ENCODE measurements at regions not wholly inside any gene's neighbourhood (a gene's known extent, or its start where the extent isn't known, plus 50 kb on each side); places are given as distances from the start of the nearest gene placed in this dataset.
A peak's percentile ranks its signal among the peaks of the same experiment; 100 is the strongest.

DNA sequence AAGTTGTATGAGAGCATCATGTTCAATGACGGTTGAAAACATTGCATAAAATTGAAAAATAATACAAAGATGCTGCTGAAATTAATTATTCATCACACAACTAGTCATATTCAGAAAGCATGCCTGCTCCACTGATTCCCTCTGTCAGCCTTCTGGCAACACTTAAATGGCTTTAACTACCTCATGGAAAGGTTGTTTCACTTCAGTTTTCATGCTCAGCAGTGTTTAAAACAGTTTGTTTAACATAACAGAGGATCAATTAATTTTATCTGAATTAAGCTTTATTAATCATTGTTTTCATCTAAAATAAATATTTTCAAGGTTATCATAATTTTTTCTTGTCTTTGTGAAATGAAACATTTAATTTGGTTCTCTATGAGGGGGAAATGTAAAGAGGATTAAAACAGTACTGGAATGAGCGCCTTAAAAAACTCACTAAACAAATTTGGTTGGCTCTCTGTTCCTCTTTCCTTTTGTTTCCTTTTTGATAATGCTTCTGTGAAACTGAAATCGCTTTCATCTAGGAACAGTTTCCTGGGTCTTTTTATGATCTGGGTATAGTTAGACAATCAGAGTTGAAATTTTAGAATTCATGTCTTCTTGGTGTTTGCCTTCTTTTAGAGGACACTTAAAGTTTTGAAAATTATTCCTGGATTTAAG lies 427.4 kb downstream of the SH2D4B start (continued):
- TF ChIP-seq, protein P1, sequence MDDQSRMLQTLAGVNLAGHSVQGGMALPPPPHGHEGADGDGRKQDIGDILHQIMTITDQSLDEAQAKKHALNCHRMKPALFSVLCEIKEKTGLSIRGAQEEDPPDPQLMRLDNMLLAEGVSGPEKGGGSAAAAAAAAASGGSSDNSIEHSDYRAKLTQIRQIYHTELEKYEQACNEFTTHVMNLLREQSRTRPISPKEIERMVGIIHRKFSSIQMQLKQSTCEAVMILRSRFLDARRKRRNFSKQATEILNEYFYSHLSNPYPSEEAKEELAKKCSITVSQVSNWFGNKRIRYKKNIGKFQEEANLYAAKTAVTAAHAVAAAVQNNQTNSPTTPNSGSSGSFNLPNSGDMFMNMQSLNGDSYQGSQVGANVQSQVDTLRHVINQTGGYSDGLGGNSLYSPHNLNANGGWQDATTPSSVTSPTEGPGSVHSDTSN (IDR thresholded peaks at IDR 0.05; ENCODE audit: insufficient replicate concordance, low read depth, low read length) = no peak
- TF ChIP-seq SREBF2 (IDR thresholded peaks at IDR 0.05; ENCODE audit: low read length) (no peak), EED (IDR thresholded peaks at IDR 0.05; ENCODE audit: low read depth) (peak; percentile 75), YY1 (IDR thresholded peaks at IDR 0.05; ENCODE audit: low read depth, low read length) (no peak), CBFB (IDR thresholded peaks at IDR 0.05; ENCODE audit: low read depth) (no peak), NFIC (IDR thresholded peaks at IDR 0.05; ENCODE audit: low read depth, low read length) (peak; percentile 56; the same call in 1 of the 2 replicates), NBN (IDR thresholded peaks at IDR 0.05) (0 out of 2 replicates have a peak, but pooled peaks have one; percentile 18), EP300 (IDR thresholded peaks at IDR 0.05; ENCODE audit: borderline replicate concordance in 1 of 2, control insufficient read depth in 1 of 2, low read depth in 2 of 2, low read length in 2 of 2) (peak in 1 of 2 experiments; percentile 61; a peak in 1 of 4 replicates), IKZF1 (conservative IDR thresholded peaks at IDR 0.05) (peak; percentile 64; the same call in 1 of the 2 replicates), CHD2 (IDR thresholded peaks at IDR 0.05; ENCODE audit: borderline replicate concordance, low read depth, low read length) (no peak), RFX5 (IDR thresholded peaks at IDR 0.05; ENCODE audit: low read depth, low read length) (no peak), MXI1 (IDR thresholded peaks at IDR 0.05; ENCODE audit: low read depth, low read length) (no peak), MTA2 (IDR thresholded peaks at IDR 0.05; ENCODE audit: low read depth) (peak; percentile 71; the same call in 1 of the 2 replicates), DPF2 (IDR thresholded peaks at IDR 0.05) (peak; percentile 75), JUNB (IDR thresholded peaks at IDR 0.05) (peak; percentile 64), TCF3 (IDR thresholded peaks at IDR 0.05; ENCODE audit: borderline replicate concordance, insufficient read depth, low read depth, low read length) (no peak), SP1 (IDR thresholded peaks at IDR 0.05; ENCODE audit: low read depth, low read length) (no peak), SMAD5 (IDR thresholded peaks at IDR 0.05; ENCODE audit: low read depth) (no peak), CEBPB (IDR thresholded peaks at IDR 0.05; ENCODE audit: borderline replicate concordance in 1 of 2, low read depth in 2 of 2, low read length in 2 of 2) (no peak), CREM (IDR thresholded peaks at IDR 0.05; ENCODE audit: low read depth) (no peak), FOXK2 (IDR thresholded peaks at IDR 0.05) (no peak), SPI1 (IDR thresholded peaks at IDR 0.05; ENCODE audit: borderline replicate concordance, insufficient read depth, low read depth, low read length) (peak; percentile 76; the same call in 1 of the 2 replicates), MEF2B (IDR thresholded peaks at IDR 0.05; ENCODE audit: partially characterized antibody, poor library complexity, severe bottlenecking) (no peak), FOS (IDR thresholded peaks at IDR 0.05; ENCODE audit: borderline replicate concordance, extremely low read depth, insufficient read length) (no peak), BMI1 (IDR thresholded peaks at IDR 0.05; ENCODE audit: borderline replicate concordance) (no peak), HDAC6 (IDR thresholded peaks at IDR 0.05; ENCODE audit: unreplicated experiment) (no peak), CREB1 (IDR thresholded peaks at IDR 0.05; ENCODE audit: low read depth) (no peak), GABPA (IDR thresholded peaks at IDR 0.05; ENCODE audit: low read depth) (no peak)
- TF ChIP-seq, protein P2, sequence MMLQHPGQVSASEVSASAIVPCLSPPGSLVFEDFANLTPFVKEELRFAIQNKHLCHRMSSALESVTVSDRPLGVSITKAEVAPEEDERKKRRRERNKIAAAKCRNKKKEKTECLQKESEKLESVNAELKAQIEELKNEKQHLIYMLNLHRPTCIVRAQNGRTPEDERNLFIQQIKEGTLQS (IDR thresholded peaks at IDR 0.05; ENCODE audit: borderline replicate concordance, extremely low read depth, low read depth, low read length) = no peak
- TF ChIP-seq, protein P3, sequence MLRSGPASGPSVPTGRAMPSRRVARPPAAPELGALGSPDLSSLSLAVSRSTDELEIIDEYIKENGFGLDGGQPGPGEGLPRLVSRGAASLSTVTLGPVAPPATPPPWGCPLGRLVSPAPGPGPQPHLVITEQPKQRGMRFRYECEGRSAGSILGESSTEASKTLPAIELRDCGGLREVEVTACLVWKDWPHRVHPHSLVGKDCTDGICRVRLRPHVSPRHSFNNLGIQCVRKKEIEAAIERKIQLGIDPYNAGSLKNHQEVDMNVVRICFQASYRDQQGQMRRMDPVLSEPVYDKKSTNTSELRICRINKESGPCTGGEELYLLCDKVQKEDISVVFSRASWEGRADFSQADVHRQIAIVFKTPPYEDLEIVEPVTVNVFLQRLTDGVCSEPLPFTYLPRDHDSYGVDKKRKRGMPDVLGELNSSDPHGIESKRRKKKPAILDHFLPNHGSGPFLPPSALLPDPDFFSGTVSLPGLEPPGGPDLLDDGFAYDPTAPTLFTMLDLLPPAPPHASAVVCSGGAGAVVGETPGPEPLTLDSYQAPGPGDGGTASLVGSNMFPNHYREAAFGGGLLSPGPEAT (IDR thresholded peaks at IDR 0.05; ENCODE audit: low read depth) = peak; percentile 67
